Liver (tissue), 3 donors: ENCODE measurements at regions not wholly inside any gene's neighbourhood (a gene's known extent, or its start where the extent isn't known, plus 50 kb on each side); places are given as distances from the start of the nearest gene placed in this dataset.

ENCODE experiments used
- CTCF ChIP-seq: fragments of 150-350 bp; IDR thresholded peaks from 2 replicates; pipeline ENCODE4 v1.5.1; 2017; ENCODE audit warnings: improper control_type of control experiment, low read depth, low read length; ENCODE audit not compliant: missing input control
- EGR1 ChIP-seq, 2 donors: IDR thresholded peaks; 2 replicates each; pipeline ENCODE4 v1.6.1; 2016 to 2018; ENCODE audit warnings: antibody characterized with exemption in 2 of 2, low read depth in 2 of 2
- GABPA ChIP-seq, 2 donors: IDR thresholded peaks in 1 of 2; conservative IDR thresholded peaks in 1 of 2; 2 replicates each; pipeline ENCODE4 v1.6.1; 2016; ENCODE audit warnings: antibody characterized with exemption in 2 of 2, mild to moderate bottlenecking in 1 of 2, moderate library complexity in 1 of 2
- HNF4A ChIP-seq, 2 donors: conservative IDR thresholded peaks; 2 replicates each; pipeline ENCODE4 v1.6.1; 2016; ENCODE audit warnings: antibody characterized with exemption in 2 of 2, mild to moderate bottlenecking in 2 of 2
- HNF4G ChIP-seq: IDR thresholded peaks from 2 replicates; pipeline ENCODE4 v1.6.1; 2016; ENCODE audit warnings: antibody characterized with exemption
- JUND ChIP-seq, 2 donors: IDR thresholded peaks; 2 replicates each; pipeline ENCODE4 v1.6.1; 2016; ENCODE audit warnings: antibody characterized with exemption in 2 of 2
- MAX ChIP-seq: IDR thresholded peaks from 2 replicates; pipeline ENCODE4 v1.6.1; 2016; ENCODE audit warnings: antibody characterized with exemption
- RAD21 ChIP-seq, 2 donors: IDR thresholded peaks; 2 replicates each; pipeline ENCODE4 v1.6.1; 2016; ENCODE audit warnings: antibody characterized with exemption in 2 of 2, mild to moderate bottlenecking in 2 of 2
- REST ChIP-seq: IDR thresholded peaks from 2 replicates; pipeline ENCODE4 v1.6.1; 2016; ENCODE audit warnings: antibody characterized with exemption, mild to moderate bottlenecking
- SP1 ChIP-seq: IDR thresholded peaks from 2 replicates; pipeline ENCODE4 v1.6.1; 2018; ENCODE audit warnings: antibody characterized with exemption, mild to moderate bottlenecking
- TAF1 ChIP-seq: conservative IDR thresholded peaks from 2 replicates; pipeline ENCODE4 v1.6.1; 2016; ENCODE audit warnings: antibody characterized with exemption, mild to moderate bottlenecking
- ZBTB33 ChIP-seq: IDR thresholded peaks from 2 replicates; pipeline ENCODE4 v1.6.1; 2016; ENCODE audit warnings: antibody characterized with exemption
- donor health status: healthy.
- donor health status: healthy.

- TF ChIP-seq CTCF (no peak), REST (no peak), SP1 (no peak), EGR1 (IDR thresholded peaks at IDR 0.05; ENCODE audit: low read depth in 2 of 2) (no peak), TAF1 (no peak), ZBTB33 (no peak), MAX (no peak), JUND (IDR thresholded peaks at IDR 0.05) (no peak), RAD21 (IDR thresholded peaks at IDR 0.05) (no peak), HNF4G (no peak), GABPA (IDR thresholded peaks at IDR 0.05 in 1 of 2, conservative IDR thresholded peaks at IDR 0.05 in 1 of 2) (no peak), HNF4A (conservative IDR thresholded peaks at IDR 0.05) (no peak)
Observed at GRCh38 chr1:212215910-212216309, 69.3 kb upstream of the PPP2R5A start.
